Endothelial cell of umbilical vein (primary cell): ENCODE measurements at regions not wholly inside any gene's neighbourhood (a gene's known extent, or its start where the extent isn't known, plus 50 kb on each side); places are given as distances from the start of the nearest gene placed in this dataset.

Experiments used
- BruUV-seq: library from RNA; stranded (reverse); fragments of 400-500 nt; replicated peaks from 2 replicates; lab custom pipeline; 2021; lab: Mats Ljungman, UMichigan
- CTCF ChIA-PET: fragments of 300-600, 350-600 bp; sonication (Branson Sonifier 250); formaldehyde crosslinking; loops from one replicate; lab custom pipeline; 2021; ENCODE audit warnings: antibody characterized with exemption, inconsistent platforms; lab: Charles Lee
- POLR2A ChIA-PET: fragments of 300-600, 350-600 bp; sonication (Branson Sonifier 250); formaldehyde crosslinking; loops from one replicate; lab custom pipeline; 2021; ENCODE audit warnings: antibody characterized with exemption, inconsistent platforms; lab: Charles Lee
- DNase-seq: peaks from one replicate; pipeline ENCODE4 v3.0.0-alpha.2; 2011; ENCODE audit warnings: low read depth, low spot score
- FAIRE-seq: peaks from 2 replicates; lab custom pipeline; 2011; peaks lifted over from hg19 to GRCh38; lab: Jason Lieb, UNC
- H2AFZ ChIP-seq: 2 replicates; pipeline ENCODE4 v1.6.0; 2012; ENCODE audit warnings: low read depth, low read length, control low read depth, inconsistent platforms
- H3K27ac ChIP-seq: 2 replicates; pipeline ENCODE4 v1.5.1; 2011; ENCODE audit warnings: low read depth, mild to moderate bottlenecking, control low read depth, low read length, moderate library complexity; ENCODE audit not compliant: insufficient read depth
- H3K27me3 ChIP-seq, 2 experiments: 2 replicates each; pipeline versions ENCODE4 v1.6.0 to v1.6.1; 2011; ENCODE audit warnings: low read length in 2 of 2, mixed read lengths in 1 of 2; ENCODE audit not compliant: control insufficient read depth in 2 of 2, insufficient read depth in 2 of 2
- H3K36me3 ChIP-seq, 2 experiments: 2 replicates in 1 of 2; 3 replicates in 1 of 2; pipeline ENCODE4 v1.5.1; 2011; ENCODE audit warnings: low read length in 2 of 2, mild to moderate bottlenecking in 1 of 2, moderate library complexity in 1 of 2; ENCODE audit not compliant: control insufficient read depth in 2 of 2, insufficient read depth in 2 of 2; ENCODE audit errors: extremely low read depth in 1 of 2
- H3K4me1 ChIP-seq: 3 replicates; pipeline ENCODE4 v1.5.1; 2011; ENCODE audit warnings: mild to moderate bottlenecking, low read length; ENCODE audit not compliant: control insufficient read depth, insufficient read depth; ENCODE audit errors: extremely low read depth
- H3K4me2 ChIP-seq: 2 replicates; pipeline ENCODE4 v1.6.1; 2011; ENCODE audit warnings: low read length, control low read depth, mixed read lengths; ENCODE audit not compliant: insufficient read depth
- H3K4me3 ChIP-seq, 3 experiments: fragments of 200-600 bp in 1 of 3; sonication (generic), shearing (Covaris generic) in 1 of 3; replicated peaks in 1 of 3; 2 replicates each; pipeline ENCODE4 v1.5.1; 2011 to 2016; ENCODE audit warnings: control low read depth in 3 of 3, low read length in 3 of 3, mild to moderate bottlenecking in 2 of 3, inconsistent platforms in 1 of 3, low read depth in 1 of 3, moderate library complexity in 1 of 3; ENCODE audit not compliant: insufficient read depth in 1 of 3
- H3K79me2 ChIP-seq: 2 replicates; pipeline ENCODE4 v1.6.0; 2012; ENCODE audit warnings: low read length, inconsistent platforms; ENCODE audit not compliant: control insufficient read depth, insufficient read depth
- H3K9ac ChIP-seq: replicated peaks from 2 replicates; pipeline ENCODE3; 2011; ENCODE audit warnings: low read length, control low read depth; ENCODE audit not compliant: insufficient read depth; ENCODE audit errors: extremely low read depth
- H3K9me1 ChIP-seq: replicated peaks from 3 replicates; pipeline ENCODE4 v1.6.0; 2011; ENCODE audit warnings: mild to moderate bottlenecking, low read length; ENCODE audit not compliant: control insufficient read depth, insufficient read depth; ENCODE audit errors: extremely low read depth
- H3K9me3 ChIP-seq: replicated peaks from 2 replicates; pipeline ENCODE4 v1.5.1; 2012; ENCODE audit warnings: low read length, inconsistent platforms; ENCODE audit not compliant: control insufficient read depth, insufficient read depth
- H4K20me1 ChIP-seq: replicated peaks from 2 replicates; pipeline ENCODE3; 2011; ENCODE audit warnings: mild to moderate bottlenecking, low read length; ENCODE audit not compliant: control insufficient read depth, insufficient read depth; ENCODE audit errors: extremely low read depth
- CTCF ChIP-seq, 2 donors: IDR thresholded peaks; 1 replicate in 1 of 2; 2 replicates in 1 of 2; pipeline ENCODE4 v1.5.1; 2011; ENCODE audit warnings: low read length in 2 of 2, mild to moderate bottlenecking in 2 of 2, moderate library complexity in 2 of 2, control low read depth in 1 of 2, inconsistent platforms in 1 of 2, low read depth in 1 of 2; ENCODE audit not compliant: insufficient read depth in 1 of 2; ENCODE audit errors: extremely low read depth in 1 of 2
- EZH2 ChIP-seq: IDR thresholded peaks from 2 replicates; pipeline ENCODE4 v1.6.1; 2012; ENCODE audit warnings: borderline replicate concordance, low read depth, mild to moderate bottlenecking, moderate library complexity, low read length, inconsistent platforms; ENCODE audit not compliant: severe bottlenecking
- FOS ChIP-seq: IDR thresholded peaks from 2 replicates; pipeline ENCODE4 v1.6.1; 2011; ENCODE audit warnings: mild to moderate bottlenecking, low read length, moderate library complexity, borderline replicate concordance; ENCODE audit not compliant: insufficient read depth
- GATA2 ChIP-seq: IDR thresholded peaks from 2 replicates; pipeline ENCODE4 v1.7.0; 2011; ENCODE audit warnings: low read depth, mild to moderate bottlenecking, moderate library complexity, mixed read lengths, low read length; ENCODE audit not compliant: insufficient read length, insufficient read depth
- JUN ChIP-seq: IDR thresholded peaks from 2 replicates; pipeline ENCODE4 v1.6.1; 2011; ENCODE audit warnings: borderline replicate concordance, low read depth; ENCODE audit not compliant: insufficient read length, insufficient read depth
- MYC ChIP-seq: IDR thresholded peaks from one replicate; pipeline ENCODE4 v1.6.1; 2011; ENCODE audit warnings: mild to moderate bottlenecking, low read depth, low read length
- POLR2A ChIP-seq: IDR thresholded peaks from 2 replicates; pipeline ENCODE4 v1.6.1; 2012; ENCODE audit warnings: low read depth, mild to moderate bottlenecking, control low read depth, low read length
- POLR2AphosphoS5 ChIP-seq: IDR thresholded peaks from 2 replicates; pipeline ENCODE4 v1.6.1; 2012; ENCODE audit warnings: low read depth, mild to moderate bottlenecking, control low read depth, low read length, moderate library complexity; ENCODE audit not compliant: insufficient read depth
- dilution Hi-C: fragments of 300-500 bp; cut with MboI; formaldehyde crosslinking; loops from one replicate; pipeline ENCODE4 v1.15.0; 2019; ENCODE audit warnings: low sequenced_read_pairs; ENCODE audit not compliant: extremely low pct_ligation_motif_present
- intact Hi-C: fragments of 100-400 bp; cut with micrococcal nuclease; formaldehyde crosslinking; loops from one replicate; pipeline ENCODE4 v1.10.0; 2022
- TF ChIP-seq, protein P1 (sequence below): IDR thresholded peaks from 2 replicates; pipeline ENCODE4 v1.6.1; 2011; ENCODE audit not compliant: insufficient read depth, insufficient read length

GRCh38 chr5:18798058-18798457 is 1163.8 kb downstream of the TAF11L14 start:
- intact Hi-C loops = no loop called here

More at GRCh38 chr5:18798058-18798457, 1163.8 kb downstream of the TAF11L14 start:
- Histone ChIP-seq H3K27me3 (no peaks in the 10 kb centered on the region), H3K4me3 (no peak overlapping the region), H4K20me1 (no peaks in the 10 kb centered on the region), H3K9me1 (no peaks in the 10 kb centered on the region), H3K9ac (no peak overlapping the region), H3K9me3 (peaks cover 3% of the 10 kb centered on the region), H3K4me2 (no peak overlapping the region), H3K27ac (no peak overlapping the region), H3K36me3 (no peaks in the 10 kb centered on the region), H2AFZ (no peak overlapping the region), H3K79me2 (no peaks in the 10 kb centered on the region), H3K4me1 (no peaks in the 10 kb centered on the region)
- no peak for FAIRE-seq
- no TSS peak for BruUV-seq
- dilution Hi-C loops = no loop called here
- CTCF ChIA-PET = no interaction called here
- no peak for TF ChIP-seq POLR2AphosphoS5
- TF ChIP-seq EZH2 = no peak
- TF ChIP-seq CTCF (IDR thresholded peaks at IDR 0.05; ENCODE audit: extremely low read depth in 1 of 2, insufficient read depth in 1 of 2, low read depth in 1 of 2, low read length in 2 of 2) = no peak
- TF ChIP-seq, protein P1, sequence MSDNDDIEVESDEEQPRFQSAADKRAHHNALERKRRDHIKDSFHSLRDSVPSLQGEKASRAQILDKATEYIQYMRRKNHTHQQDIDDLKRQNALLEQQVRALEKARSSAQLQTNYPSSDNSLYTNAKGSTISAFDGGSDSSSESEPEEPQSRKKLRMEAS = no peak
- TF ChIP-seq POLR2A = no peak
- TF ChIP-seq JUN = no peak
- TF ChIP-seq FOS = no peak
- no peak for TF ChIP-seq MYC
- TF ChIP-seq GATA2 = no peak
- no peak for DNase-seq
- POLR2A ChIA-PET = no interaction called here
